ENCODE measurements at regions not wholly inside any gene's neighbourhood (a gene's known extent, or its start where the extent isn't known, plus 50 kb on each side); places are given as distances from the start of the nearest gene placed in this dataset.

GRCh38 chr6:3996349-3996748 lies 82.6 kb downstream of the FAM217A start:
- Histone ChIP-seq H3K9me3 (ENCODE audit: control insufficient read depth in 2 of 2, low read length in 2 of 2) (no peaks in the 10 kb centered on the region), H3K4me3 (ENCODE audit: low read length in 2 of 2) (no peak overlapping the region), H3K36me3 (ENCODE audit: control insufficient read depth in 2 of 2, insufficient read depth in 2 of 2, low read length in 2 of 2) (no peaks in the 10 kb centered on the region), H3K9ac (ENCODE audit: low read depth in 1 of 2, low read length in 2 of 2) (no peak overlapping the region), H3K27me3 (ENCODE audit: control insufficient read depth in 2 of 2, insufficient read depth in 2 of 2, low read length in 2 of 2) (no peaks in the 10 kb centered on the region), H3K4me1 (ENCODE audit: control insufficient read depth in 2 of 2, insufficient read depth in 2 of 2, low read length in 2 of 2) (peaks cover 0 to under 1% of the 10 kb centered on the region in 2 donors), H3K27ac (ENCODE audit: low read depth in 2 of 2, low read length in 2 of 2) (no peak overlapping the region)

GRCh38 chr6:3997177-3997770 lies 81.7 kb downstream of the FAM217A start:
- H3K27ac ChIP-seq (ENCODE audit: low read depth in 2 of 2, low read length in 2 of 2): no peak overlapping the region

GRCh38 chr6:3999800-4000661 lies 78.9 kb downstream of the FAM217A start:
- Histone ChIP-seq H3K36me3 (ENCODE audit: control insufficient read depth in 2 of 2, insufficient read depth in 2 of 2, low read length in 2 of 2) (peaks cover 3 to 8% of the 10 kb centered on the region in 2 donors), H3K4me1 (ENCODE audit: control insufficient read depth in 2 of 2, insufficient read depth in 2 of 2, low read length in 2 of 2) (no peaks in the 10 kb centered on the region), H3K27me3 (ENCODE audit: control insufficient read depth in 2 of 2, insufficient read depth in 2 of 2, low read length in 2 of 2) (no peaks in the 10 kb centered on the region), H3K27ac (ENCODE audit: low read depth in 2 of 2, low read length in 2 of 2) (no peak overlapping the region), H3K9ac (ENCODE audit: low read depth in 1 of 2, low read length in 2 of 2) (no peak overlapping the region), H3K9me3 (ENCODE audit: control insufficient read depth in 2 of 2, low read length in 2 of 2) (no peaks in the 10 kb centered on the region), H3K4me3 (ENCODE audit: low read length in 2 of 2) (no peak overlapping the region)

More at GRCh38 chr6:3997177-3997770, 81.7 kb downstream of the FAM217A start:
- Histone ChIP-seq H3K4me1 (ENCODE audit: control insufficient read depth in 2 of 2, insufficient read depth in 2 of 2, low read length in 2 of 2) (no peaks in the 10 kb centered on the region), H3K9ac (ENCODE audit: low read depth in 1 of 2, low read length in 2 of 2) (no peak overlapping the region), H3K9me3 (ENCODE audit: control insufficient read depth in 2 of 2, low read length in 2 of 2) (no peaks in the 10 kb centered on the region), H3K36me3 (ENCODE audit: control insufficient read depth in 2 of 2, insufficient read depth in 2 of 2, low read length in 2 of 2) (no peaks in the 10 kb centered on the region), H3K27me3 (ENCODE audit: control insufficient read depth in 2 of 2, insufficient read depth in 2 of 2, low read length in 2 of 2) (no peaks in the 10 kb centered on the region), H3K4me3 (ENCODE audit: low read length in 2 of 2) (no peak overlapping the region)

GRCh38 chr6:4004249-4004648 lies 74.7 kb downstream of the FAM217A start:
- Histone ChIP-seq H3K4me3 (ENCODE audit: low read length in 2 of 2) (no peak overlapping the region), H3K9ac (ENCODE audit: low read depth in 1 of 2, low read length in 2 of 2) (no peak overlapping the region)

GRCh38 chr6:4008324-4009047 lies 70.5 kb downstream of the FAM217A start:
- Histone ChIP-seq H3K4me3 (ENCODE audit: low read length in 2 of 2) (no peak overlapping the region), H3K9ac (ENCODE audit: low read depth in 1 of 2, low read length in 2 of 2) (no peak overlapping the region), H3K27me3 (ENCODE audit: control insufficient read depth in 2 of 2, insufficient read depth in 2 of 2, low read length in 2 of 2) (no peaks in the 10 kb centered on the region), H3K4me1 (ENCODE audit: control insufficient read depth in 2 of 2, insufficient read depth in 2 of 2, low read length in 2 of 2) (peaks cover 0 to 2% of the 10 kb centered on the region in 2 donors), H3K27ac (ENCODE audit: low read depth in 2 of 2, low read length in 2 of 2) (no peak overlapping the region), H3K36me3 (ENCODE audit: control insufficient read depth in 2 of 2, insufficient read depth in 2 of 2, low read length in 2 of 2) (peaks cover 3 to 14% of the 10 kb centered on the region in 2 donors), H3K9me3 (ENCODE audit: control insufficient read depth in 2 of 2, low read length in 2 of 2) (no peaks in the 10 kb centered on the region)

More at GRCh38 chr6:4004249-4004648, 74.7 kb downstream of the FAM217A start:
- Histone ChIP-seq H3K9me3 (ENCODE audit: control insufficient read depth in 2 of 2, low read length in 2 of 2) (no peaks in the 10 kb centered on the region), H3K4me1 (ENCODE audit: control insufficient read depth in 2 of 2, insufficient read depth in 2 of 2, low read length in 2 of 2) (peaks cover 0 to 2% of the 10 kb centered on the region in 2 donors), H3K27ac (ENCODE audit: low read depth in 2 of 2, low read length in 2 of 2) (no peak overlapping the region), H3K27me3 (ENCODE audit: control insufficient read depth in 2 of 2, insufficient read depth in 2 of 2, low read length in 2 of 2) (no peaks in the 10 kb centered on the region), H3K36me3 (ENCODE audit: control insufficient read depth in 2 of 2, insufficient read depth in 2 of 2, low read length in 2 of 2) (peaks cover 3 to 8% of the 10 kb centered on the region in 2 donors)

- no peaks in the 10 kb centered on the region for H3K27me3 ChIP-seq (ENCODE audit: control insufficient read depth in 2 of 2, insufficient read depth in 2 of 2, low read length in 2 of 2)
- H3K4me3 ChIP-seq (ENCODE audit: low read length in 2 of 2): no peak overlapping the region
- peaks cover 0 to 2% of the 10 kb centered on the region in 2 donors for H3K4me1 ChIP-seq (ENCODE audit: control insufficient read depth in 2 of 2, insufficient read depth in 2 of 2, low read length in 2 of 2)
- no peak overlapping the region for H3K9ac ChIP-seq (ENCODE audit: low read depth in 1 of 2, low read length in 2 of 2)
- H3K36me3 ChIP-seq (ENCODE audit: control insufficient read depth in 2 of 2, insufficient read depth in 2 of 2, low read length in 2 of 2): peaks cover 0 to 7% of the 10 kb centered on the region in 2 donors
- H3K9me3 ChIP-seq (ENCODE audit: control insufficient read depth in 2 of 2, low read length in 2 of 2): no peaks in the 10 kb centered on the region
- no peak overlapping the region for H3K27ac ChIP-seq (ENCODE audit: low read depth in 2 of 2, low read length in 2 of 2)
Measured at GRCh38 chr6:4009486-4009885, 69.5 kb downstream of the FAM217A start.

GRCh38 chr6:4010048-4010447 lies 68.9 kb downstream of the FAM217A start:
- no peak overlapping the region for H3K9ac ChIP-seq (ENCODE audit: low read depth in 1 of 2, low read length in 2 of 2)

GRCh38 chr6:4010689-4011090 lies 68.2 kb downstream of the FAM217A start:
- Histone ChIP-seq H3K27me3 (ENCODE audit: control insufficient read depth in 2 of 2, insufficient read depth in 2 of 2, low read length in 2 of 2) (no peaks in the 10 kb centered on the region), H3K4me1 (ENCODE audit: control insufficient read depth in 2 of 2, insufficient read depth in 2 of 2, low read length in 2 of 2) (peaks cover 0 to 2% of the 10 kb centered on the region in 2 donors), H3K27ac (ENCODE audit: low read depth in 2 of 2, low read length in 2 of 2) (no peak overlapping the region), H3K9me3 (ENCODE audit: control insufficient read depth in 2 of 2, low read length in 2 of 2) (no peaks in the 10 kb centered on the region), H3K4me3 (ENCODE audit: low read length in 2 of 2) (no peak overlapping the region), H3K36me3 (ENCODE audit: control insufficient read depth in 2 of 2, insufficient read depth in 2 of 2, low read length in 2 of 2) (peaks cover 0 to 7% of the 10 kb centered on the region in 2 donors), H3K9ac (ENCODE audit: low read depth in 1 of 2, low read length in 2 of 2) (no peak overlapping the region)

More at GRCh38 chr6:4010048-4010447, 68.9 kb downstream of the FAM217A start:
- Histone ChIP-seq H3K36me3 (ENCODE audit: control insufficient read depth in 2 of 2, insufficient read depth in 2 of 2, low read length in 2 of 2) (peaks cover 0 to 7% of the 10 kb centered on the region in 2 donors), H3K27ac (ENCODE audit: low read depth in 2 of 2, low read length in 2 of 2) (no peak overlapping the region), H3K4me3 (ENCODE audit: low read length in 2 of 2) (no peak overlapping the region), H3K4me1 (ENCODE audit: control insufficient read depth in 2 of 2, insufficient read depth in 2 of 2, low read length in 2 of 2) (peaks cover 0 to 2% of the 10 kb centered on the region in 2 donors), H3K27me3 (ENCODE audit: control insufficient read depth in 2 of 2, insufficient read depth in 2 of 2, low read length in 2 of 2) (no peaks in the 10 kb centered on the region), H3K9me3 (ENCODE audit: control insufficient read depth in 2 of 2, low read length in 2 of 2) (no peaks in the 10 kb centered on the region)

GRCh38 chr6:4012826-4013225 lies 66.1 kb downstream of the FAM217A start:
- H3K27me3 ChIP-seq (ENCODE audit: control insufficient read depth in 2 of 2, insufficient read depth in 2 of 2, low read length in 2 of 2): no peaks in the 10 kb centered on the region
- H3K9ac ChIP-seq (ENCODE audit: low read depth in 1 of 2, low read length in 2 of 2): no peak overlapping the region
- H3K4me3 ChIP-seq (ENCODE audit: low read length in 2 of 2): no peak overlapping the region
- no peaks in the 10 kb centered on the region for H3K9me3 ChIP-seq (ENCODE audit: control insufficient read depth in 2 of 2, low read length in 2 of 2)
- peaks cover 9 to 11% of the 10 kb centered on the region in 2 donors for H3K4me1 ChIP-seq (ENCODE audit: control insufficient read depth in 2 of 2, insufficient read depth in 2 of 2, low read length in 2 of 2)
- no peak overlapping the region for H3K27ac ChIP-seq (ENCODE audit: low read depth in 2 of 2, low read length in 2 of 2)
- peaks cover 0 to 7% of the 10 kb centered on the region in 2 donors for H3K36me3 ChIP-seq (ENCODE audit: control insufficient read depth in 2 of 2, insufficient read depth in 2 of 2, low read length in 2 of 2)

Measured in mucosa of rectum (tissue), 2 donors.